Astrocyte (in vitro differentiated cells and primary cell): ENCODE measurements at regions not wholly inside any gene's neighbourhood (a gene's known extent, or its start where the extent isn't known, plus 50 kb on each side); places are given as distances from the start of the nearest gene placed in this dataset.
A peak's percentile ranks its signal among the peaks of the same experiment; 100 is the strongest.

Experiments
- DNase-seq: peaks from one replicate; pipeline ENCODE4 v3.0.0-alpha.2; 2010; ENCODE audit warnings: low read depth
- FAIRE-seq: peaks from 2 replicates; lab custom pipeline; 2011; peaks lifted over from hg19 to GRCh38; lab: Jason Lieb, UNC
- H2AFZ ChIP-seq: 2 replicates; pipeline ENCODE4 v1.6.0; 2012; ENCODE audit warnings: low read depth, low read length, inconsistent platforms
- H3K27ac ChIP-seq: 2 replicates; pipeline ENCODE4 v1.5.1; 2011; ENCODE audit warnings: low read depth, low read length, inconsistent platforms
- H3K27me3 ChIP-seq: 2 replicates; pipeline ENCODE4 v1.6.0; 2011; ENCODE audit warnings: low read length, inconsistent platforms; ENCODE audit not compliant: insufficient read depth
- H3K36me3 ChIP-seq: 2 replicates; pipeline ENCODE4 v1.5.1; 2011; ENCODE audit warnings: low read length, inconsistent platforms; ENCODE audit not compliant: insufficient read depth
- H3K4me1 ChIP-seq: 2 replicates; pipeline ENCODE4 v1.5.1; 2011; ENCODE audit warnings: low read length, inconsistent platforms; ENCODE audit not compliant: insufficient read depth
- H3K4me2 ChIP-seq: 2 replicates; pipeline ENCODE4 v1.6.0; 2012; ENCODE audit warnings: low read length, inconsistent platforms
- H3K4me3 ChIP-seq: 2 replicates; pipeline ENCODE4 v1.5.1; 2011; ENCODE audit warnings: low read depth, mild to moderate bottlenecking, low read length, inconsistent platforms; ENCODE audit not compliant: insufficient read depth
- H3K79me2 ChIP-seq: 2 replicates; pipeline ENCODE4 v1.6.0; 2012; ENCODE audit warnings: mild to moderate bottlenecking, low read length, inconsistent platforms; ENCODE audit not compliant: insufficient read depth
- H3K9ac ChIP-seq: 2 replicates; pipeline ENCODE4 v1.6.0; 2012; ENCODE audit warnings: mild to moderate bottlenecking, low read length, inconsistent platforms
- H3K9me3 ChIP-seq: 2 replicates; pipeline ENCODE4 v1.5.1; 2012; ENCODE audit warnings: low read depth, mild to moderate bottlenecking, low read length, inconsistent platforms; ENCODE audit not compliant: insufficient read depth
- H4K20me1 ChIP-seq: 2 replicates; pipeline ENCODE4 v1.6.0; 2012; ENCODE audit warnings: low read length, inconsistent platforms; ENCODE audit not compliant: insufficient read depth
- H3K27ac Mint-ChIP-seq: one replicate; pipeline ENCODE4 v1.8.0; 2021; ENCODE audit warnings: mild to moderate bottlenecking, mixed read lengths; ENCODE audit not compliant: unreplicated experiment
- H3K27me3 Mint-ChIP-seq: one replicate; pipeline ENCODE4 v1.8.0; 2021; ENCODE audit warnings: low read depth, mixed read lengths; ENCODE audit not compliant: unreplicated experiment
- H3K36me3 Mint-ChIP-seq: one replicate; pipeline ENCODE4 v1.8.0; 2021; ENCODE audit warnings: low read depth, mixed read lengths; ENCODE audit not compliant: unreplicated experiment
- H3K4me1 Mint-ChIP-seq: one replicate; pipeline ENCODE4 v1.8.0; 2021; ENCODE audit warnings: low read depth, mixed read lengths; ENCODE audit not compliant: unreplicated experiment
- H3K4me3 Mint-ChIP-seq: one replicate; pipeline ENCODE4 v1.8.0; 2021; ENCODE audit warnings: mild to moderate bottlenecking, moderate library complexity, mixed read lengths; ENCODE audit not compliant: unreplicated experiment
- H3K9me3 Mint-ChIP-seq: one replicate; pipeline ENCODE4 v1.8.0; 2021; ENCODE audit warnings: mild to moderate bottlenecking, mixed read lengths; ENCODE audit not compliant: unreplicated experiment
- CTCF ChIP-seq: IDR thresholded peaks from 2 replicates; pipeline ENCODE4 v1.5.1; 2011; ENCODE audit warnings: low read depth, mild to moderate bottlenecking, inconsistent platforms, low read length, moderate library complexity; ENCODE audit not compliant: insufficient read depth
- EZH2 ChIP-seq: IDR thresholded peaks from 2 replicates; pipeline ENCODE4 v1.6.1; 2012; ENCODE audit warnings: mild to moderate bottlenecking, low read length, inconsistent platforms; ENCODE audit not compliant: insufficient read depth

GRCh38 chr1:233514946-233515391 is 98.9 kb upstream of the KCNK1 start:
- no peaks in the 10 kb centered on the region for H3K36me3 ChIP-seq
- H3K4me1 ChIP-seq = no peaks in the 10 kb centered on the region
- Mint-ChIP-seq H3K27ac (no peak overlapping the region), H3K9me3 (no peaks in the 10 kb centered on the region), H3K4me3 (no peak overlapping the region), H3K27me3 (peaks cover 3% of the 10 kb centered on the region), H3K4me1 (no peaks in the 10 kb centered on the region), H3K36me3 (no peaks in the 10 kb centered on the region)
- no peak overlapping the region for H3K27ac ChIP-seq
- no peaks in the 10 kb centered on the region for H3K9me3 ChIP-seq
- no peak overlapping the region for H3K4me3 ChIP-seq
- no peaks in the 10 kb centered on the region for H3K27me3 ChIP-seq
- DNase-seq (no peak), FAIRE-seq (no peak)
- no peak overlapping the region for H3K4me2 ChIP-seq
- no peak overlapping the region for H2AFZ ChIP-seq
- no peaks in the 10 kb centered on the region for H3K79me2 ChIP-seq
- H4K20me1 ChIP-seq = no peaks in the 10 kb centered on the region
- TF ChIP-seq CTCF (no peak), EZH2 (no peak)
- H3K9ac ChIP-seq = no peak overlapping the region

GRCh38 chr1:233516732-233517131 is 97.2 kb upstream of the KCNK1 start:
- TF ChIP-seq CTCF (no peak), EZH2 (no peak)
- Histone ChIP-seq H3K4me2 (no peak overlapping the region), H3K79me2 (no peaks in the 10 kb centered on the region), H3K4me3 (no peak overlapping the region), H2AFZ (no peak overlapping the region), H3K4me1 (no peaks in the 10 kb centered on the region), H3K27me3 (no peaks in the 10 kb centered on the region), H3K27ac (no peak overlapping the region), H3K9me3 (no peaks in the 10 kb centered on the region), H3K36me3 (no peaks in the 10 kb centered on the region), H4K20me1 (no peaks in the 10 kb centered on the region), H3K9ac (no peak overlapping the region)
- no peaks in the 10 kb centered on the region for H3K36me3 Mint-ChIP-seq
- H3K4me1 Mint-ChIP-seq = peaks cover 3% of the 10 kb centered on the region
- no peak overlapping the region for H3K4me3 Mint-ChIP-seq
- DNase-seq (no peak), FAIRE-seq (no peak)
- no peaks in the 10 kb centered on the region for H3K9me3 Mint-ChIP-seq
- peaks cover 3% of the 10 kb centered on the region for H3K27me3 Mint-ChIP-seq
- H3K27ac Mint-ChIP-seq = no peak overlapping the region

- Mint-ChIP-seq H3K9me3 (no peaks in the 10 kb centered on the region), H3K4me1 (peaks cover 3% of the 10 kb centered on the region), H3K27ac (no peak overlapping the region), H3K4me3 (no peak overlapping the region), H3K27me3 (peaks cover 2% of the 10 kb centered on the region), H3K36me3 (no peaks in the 10 kb centered on the region)
- Histone ChIP-seq H4K20me1 (no peaks in the 10 kb centered on the region), H3K9me3 (no peaks in the 10 kb centered on the region), H3K79me2 (no peaks in the 10 kb centered on the region), H3K4me2 (no peak overlapping the region), H3K4me1 (no peaks in the 10 kb centered on the region), H3K4me3 (no peak overlapping the region), H3K27me3 (no peaks in the 10 kb centered on the region), H3K36me3 (no peaks in the 10 kb centered on the region), H3K27ac (no peak overlapping the region), H2AFZ (no peak overlapping the region), H3K9ac (no peak overlapping the region)
- no peak for FAIRE-seq
- no peak for DNase-seq
- TF ChIP-seq CTCF = peak; percentile 47
- no peak for TF ChIP-seq EZH2
Measured at GRCh38 chr1:233518344-233518743, 95.6 kb upstream of the KCNK1 start.
